Left renal cortex interstitium (tissue), 4 donors: ENCODE measurements at regions not wholly inside any gene's neighbourhood (a gene's known extent, or its start where the extent isn't known, plus 50 kb on each side); places are given as distances from the start of the nearest gene placed in this dataset.
"Not testable (repeated sequence)": the region's sequence is repeated elsewhere in the genome, so short reads cannot be mapped to it uniquely, and the experiment has no call there.

Source experiments
- DNase-seq, 4 donors: peaks; one replicate each; pipeline ENCODE4 v3.0.0-alpha.2; 2013; ENCODE audit warnings: low read depth in 4 of 4, low spot score in 2 of 4, missing footprints in 1 of 4

DNA sequence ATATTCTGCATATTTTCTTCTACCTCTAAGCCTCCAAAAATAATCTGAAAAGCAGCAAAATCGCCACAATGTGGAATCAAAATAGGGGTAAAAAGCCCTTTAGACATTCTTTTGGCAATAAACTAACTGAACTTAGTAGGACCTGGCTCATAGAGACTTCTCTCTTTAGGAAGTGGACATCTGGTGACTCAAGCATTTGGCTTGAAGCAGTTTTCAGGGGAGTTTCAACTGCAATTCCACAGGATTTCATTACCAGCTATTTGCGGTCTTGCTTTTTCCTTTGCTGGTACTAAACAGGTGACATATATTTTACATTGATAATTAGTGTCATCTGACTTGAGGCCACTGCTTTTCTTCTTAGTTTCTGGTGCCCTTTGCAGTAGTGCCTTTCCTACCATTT, 173.2 kb upstream of the FBN2 start:
- DNase-seq, result no peak

DNA sequence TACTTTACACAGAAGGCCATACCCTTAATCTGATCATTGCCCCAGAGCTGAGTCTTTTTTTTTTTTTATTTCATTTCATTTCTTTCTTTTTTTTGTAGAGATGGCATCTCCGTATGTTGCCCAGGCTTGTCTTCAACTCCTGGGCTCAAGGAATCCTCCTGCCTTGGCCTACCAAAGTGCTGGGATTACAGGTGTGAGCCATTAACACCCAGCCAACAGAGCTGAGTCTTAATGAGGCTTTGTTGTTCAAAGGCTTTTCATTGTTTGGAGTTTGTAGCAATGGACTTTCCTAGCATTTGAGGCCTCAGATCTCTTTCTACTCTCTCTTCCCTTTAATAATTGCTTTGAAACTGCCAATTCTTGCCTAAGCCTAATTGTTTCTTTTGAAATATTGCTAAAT, 176.5 kb upstream of the FBN2 start:
- no peak for DNase-seq

DNA sequence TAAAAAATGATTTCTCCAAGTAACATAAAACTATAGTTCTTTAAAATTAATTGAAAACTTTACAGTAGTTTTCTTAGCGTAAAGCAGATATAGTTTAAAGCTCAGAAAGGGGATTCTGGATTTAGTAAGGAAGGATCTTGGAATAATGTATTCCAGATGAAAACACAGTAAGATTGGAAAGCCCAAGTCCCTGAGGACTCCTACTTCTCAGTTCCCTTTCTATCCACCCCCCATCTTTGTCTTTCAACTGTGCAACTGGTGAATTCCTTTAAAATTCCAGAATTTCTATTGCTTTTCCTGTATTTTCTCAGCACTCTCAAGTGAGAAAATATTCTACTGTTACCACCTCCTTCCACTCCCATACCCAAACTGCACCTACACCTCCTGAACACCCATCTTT, 184.5 kb upstream of the FBN2 start:
- DNase-seq, result no peak

DNA sequence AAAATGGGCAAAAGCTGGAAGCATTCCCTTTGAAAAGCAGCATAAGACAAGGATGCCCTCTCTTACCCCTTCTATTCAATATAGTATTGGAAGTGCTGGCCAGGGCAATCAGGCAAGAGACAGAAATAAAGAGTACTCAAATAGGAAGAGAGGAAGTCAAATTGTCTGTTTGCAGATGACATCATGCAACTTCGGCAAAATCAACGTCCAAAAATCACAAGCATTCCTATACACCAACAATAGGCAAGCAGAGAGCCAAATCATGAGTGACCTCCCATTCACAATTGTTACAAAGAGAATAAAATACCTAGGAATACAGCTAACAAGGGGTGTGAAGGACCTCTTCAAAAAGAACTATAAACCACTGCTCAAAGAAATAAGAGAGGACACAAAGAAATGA, 192.0 kb upstream of the FBN2 start:
- not testable (repeated sequence) for DNase-seq

DNA sequence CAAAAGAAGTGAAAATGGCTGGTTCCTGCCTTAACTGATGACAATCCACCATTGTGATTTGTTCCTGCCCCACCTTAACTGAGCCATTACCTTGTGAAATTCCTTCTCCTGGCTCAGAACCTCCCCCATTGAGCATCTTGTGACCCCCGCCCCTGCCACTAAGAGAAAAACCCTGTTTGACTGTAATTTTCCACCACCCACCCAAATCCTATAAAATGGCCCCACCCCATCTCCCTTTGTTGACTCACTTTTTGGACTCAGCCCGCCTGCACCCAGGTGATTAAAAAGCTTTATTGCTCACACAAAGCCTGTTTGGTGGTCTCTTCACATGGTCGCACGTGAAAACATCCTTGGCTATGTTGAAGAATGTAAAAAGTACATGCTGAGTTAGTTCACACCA, 197.6 kb upstream of the FBN2 start:
- not testable (repeated sequence) for DNase-seq

DNA sequence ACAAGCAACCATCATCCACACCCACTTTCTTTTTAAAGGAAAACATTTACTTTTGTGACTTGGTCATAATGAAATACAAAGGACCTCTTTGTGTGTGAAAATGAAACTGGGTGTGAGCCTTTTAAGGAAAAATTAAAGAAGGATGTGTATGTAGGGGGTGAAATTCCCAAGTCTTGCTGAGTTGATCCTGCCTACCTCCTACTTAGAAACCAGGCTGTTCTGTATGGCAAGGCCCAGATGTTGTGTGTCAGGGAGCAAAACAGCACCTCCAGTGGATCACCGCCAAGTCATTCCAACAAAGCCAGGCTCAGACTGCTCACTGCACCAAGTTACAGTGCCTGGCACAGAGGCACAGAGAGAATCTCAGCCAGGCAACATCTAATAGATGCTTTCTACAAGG, 198.5 kb upstream of the FBN2 start:
- no peak for DNase-seq

DNA sequence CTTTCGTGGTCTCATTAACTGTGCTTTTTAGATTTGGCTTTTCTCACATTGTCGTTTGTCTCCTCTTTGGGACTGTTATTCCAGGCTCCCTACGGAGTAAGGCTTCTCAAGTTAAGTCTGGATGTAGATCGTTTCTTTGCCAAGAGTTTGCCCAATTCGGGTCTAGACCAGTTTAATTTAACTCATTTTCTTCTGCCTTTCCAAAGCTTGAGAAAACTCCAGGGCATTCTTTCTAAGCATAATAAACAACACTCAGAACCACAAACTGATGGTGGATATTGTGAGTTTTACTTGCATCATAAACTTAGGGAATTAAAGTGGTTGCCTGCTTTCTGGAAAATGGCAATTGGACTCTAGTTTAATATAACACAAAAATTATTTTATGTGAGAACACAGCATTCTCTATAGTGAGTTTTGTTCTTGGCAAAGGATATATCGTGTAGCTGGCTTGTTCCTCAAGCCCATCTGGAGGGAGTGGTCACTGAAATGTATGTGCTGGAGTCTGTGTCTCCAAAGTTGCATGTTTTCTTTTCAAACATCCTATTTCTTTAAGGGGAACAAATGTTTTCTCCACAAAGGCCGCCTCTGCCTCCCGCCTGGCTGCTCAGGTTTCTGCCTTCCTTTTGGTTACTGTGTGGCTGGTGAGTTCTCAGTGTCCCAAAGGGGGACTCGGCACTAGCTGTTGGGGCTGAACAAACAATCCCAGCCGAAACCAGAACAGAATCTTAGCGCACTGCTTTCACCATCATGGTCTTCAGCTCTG, 211.3 kb upstream of the FBN2 start:
- no peak for DNase-seq

DNA sequence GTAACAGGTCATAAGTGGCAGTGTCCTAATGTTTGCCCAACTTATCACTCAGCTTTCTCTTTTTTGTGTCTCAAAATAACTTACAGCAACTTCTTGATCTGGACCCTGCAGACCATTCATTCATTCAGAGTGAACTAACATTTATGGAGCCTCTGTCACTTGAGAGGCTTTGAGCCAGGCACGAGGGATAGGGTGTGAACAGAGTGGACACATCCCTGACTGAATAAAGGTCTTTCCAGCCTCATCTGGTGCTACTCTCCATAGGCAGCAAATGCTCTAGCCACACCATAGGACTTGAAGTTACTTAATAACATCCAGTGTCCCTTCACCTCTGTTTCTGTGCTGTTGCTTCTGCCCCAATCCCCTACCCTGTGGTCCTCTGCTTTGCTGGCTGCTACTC, 212.1 kb upstream of the FBN2 start:
- DNase-seq, result no peak

DNA sequence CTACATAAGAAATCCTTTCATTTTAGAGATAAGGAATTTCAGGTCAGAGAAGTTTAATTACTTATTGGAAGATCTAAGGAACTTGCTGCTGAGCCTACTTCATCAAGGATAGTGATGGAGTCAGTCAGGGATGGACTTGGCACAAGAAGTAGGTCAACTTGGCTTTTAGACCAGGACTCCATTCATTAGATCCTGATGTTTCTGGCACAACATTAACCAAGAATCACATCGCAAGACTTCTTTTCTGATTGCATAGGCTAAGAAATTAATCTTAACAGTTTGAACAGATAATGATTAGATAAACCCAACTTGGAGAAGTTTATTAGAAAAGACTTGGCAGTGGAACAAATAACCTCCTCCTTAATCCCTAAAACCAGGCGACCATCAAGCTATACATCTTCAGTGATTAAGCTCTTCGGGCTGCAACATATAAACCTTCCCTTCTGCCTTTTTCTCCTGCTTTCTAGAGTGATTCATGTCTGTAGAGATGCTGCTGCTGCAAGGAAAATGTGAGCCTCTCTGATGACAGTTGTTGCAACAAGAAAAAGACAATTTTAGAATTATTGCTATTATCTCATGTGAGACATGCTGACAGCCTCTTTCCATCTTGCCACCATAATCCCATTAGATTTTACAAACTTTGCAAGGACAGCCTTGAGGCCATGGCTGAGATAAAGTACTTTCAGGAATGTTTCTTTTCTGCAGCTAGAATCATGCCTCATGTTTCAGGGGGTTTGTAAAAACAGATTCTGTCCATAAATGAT, 207.9 kb upstream of the SLC27A6 start:
- DNase-seq, result no peak

DNA sequence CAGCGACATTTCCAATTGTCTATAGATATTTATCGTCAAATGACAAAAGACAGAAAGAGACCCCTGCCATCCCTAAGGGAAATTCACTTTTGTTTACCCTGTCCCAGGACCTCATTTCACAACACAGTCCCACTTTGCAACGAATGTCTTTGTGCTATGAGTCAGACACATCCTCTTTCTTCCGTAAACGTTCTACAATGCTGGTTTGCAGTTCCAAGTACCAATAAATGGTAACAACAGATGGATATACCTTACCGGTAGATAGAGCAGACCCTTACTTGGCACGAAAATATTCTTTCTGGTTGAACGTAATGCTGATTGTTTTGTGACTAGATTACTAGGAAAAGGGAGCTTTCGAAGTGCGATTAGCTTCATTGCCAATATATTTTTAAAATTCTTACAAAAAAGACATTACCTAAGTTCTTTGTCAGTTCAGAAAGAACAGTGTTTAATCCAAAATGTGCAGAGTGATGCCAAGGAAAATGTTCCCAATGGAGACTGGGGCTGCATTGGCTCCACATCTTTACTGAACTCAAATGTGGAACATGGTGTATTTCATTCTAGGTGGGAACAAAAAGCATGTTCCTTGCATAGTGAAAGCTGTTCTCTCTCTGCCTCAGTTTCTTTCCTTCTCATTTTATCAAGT, 202.5 kb upstream of the SLC27A6 start:
- DNase-seq, result no peak

DNA sequence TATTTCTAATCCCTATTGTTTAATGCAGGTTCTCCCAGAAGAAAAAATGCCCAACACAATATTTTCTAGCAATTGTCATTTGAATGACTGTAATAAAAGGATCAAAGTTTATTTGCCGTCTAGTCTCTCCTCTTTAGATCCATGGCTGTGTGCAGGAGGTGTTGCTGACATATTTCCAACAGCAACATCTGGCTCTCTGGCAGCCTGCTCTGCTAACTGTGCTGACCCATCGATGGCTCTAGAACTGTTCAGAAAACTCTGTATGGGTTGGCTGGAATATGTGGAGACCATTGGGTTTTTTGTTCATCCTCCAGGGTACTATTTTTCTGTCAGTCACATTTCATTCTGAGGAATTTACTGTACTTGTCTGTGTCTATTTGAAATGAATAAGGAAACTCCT, 202.0 kb upstream of the SLC27A6 start:
- no peak for DNase-seq

DNA sequence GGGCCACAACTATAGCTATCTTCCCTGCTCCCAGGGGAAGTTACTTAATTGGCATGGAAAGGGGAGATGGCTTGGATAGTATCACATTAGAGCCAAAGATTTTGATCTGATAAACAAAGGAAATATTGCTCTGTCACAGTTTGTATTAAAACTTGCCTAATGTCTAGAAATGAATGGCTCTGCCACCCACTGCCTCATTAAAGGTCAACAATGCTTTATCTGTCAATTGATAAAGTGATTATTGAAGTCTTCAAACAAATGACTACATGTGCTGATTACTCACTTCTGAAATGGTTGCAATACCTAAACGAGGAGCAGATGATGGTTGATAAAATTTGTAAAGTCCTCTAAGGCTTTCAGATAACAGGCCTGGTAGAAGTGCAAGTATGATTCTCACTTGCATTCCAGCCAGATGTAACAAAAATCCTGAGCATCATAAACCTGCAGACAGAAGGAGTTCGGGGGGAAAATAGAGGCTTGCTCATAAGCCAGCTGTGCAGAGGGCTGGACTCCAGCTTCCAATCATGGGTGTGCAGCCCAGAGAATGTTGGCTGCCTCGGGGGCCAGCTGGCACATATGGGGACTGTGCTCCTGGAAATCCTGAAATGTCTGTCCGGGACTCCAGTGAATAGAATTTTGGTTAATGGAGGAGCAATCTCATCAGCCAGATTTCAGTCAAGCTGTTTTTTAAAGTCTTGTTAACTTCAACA, 200.5 kb upstream of the SLC27A6 start:
- DNase-seq, result no peak

DNA sequence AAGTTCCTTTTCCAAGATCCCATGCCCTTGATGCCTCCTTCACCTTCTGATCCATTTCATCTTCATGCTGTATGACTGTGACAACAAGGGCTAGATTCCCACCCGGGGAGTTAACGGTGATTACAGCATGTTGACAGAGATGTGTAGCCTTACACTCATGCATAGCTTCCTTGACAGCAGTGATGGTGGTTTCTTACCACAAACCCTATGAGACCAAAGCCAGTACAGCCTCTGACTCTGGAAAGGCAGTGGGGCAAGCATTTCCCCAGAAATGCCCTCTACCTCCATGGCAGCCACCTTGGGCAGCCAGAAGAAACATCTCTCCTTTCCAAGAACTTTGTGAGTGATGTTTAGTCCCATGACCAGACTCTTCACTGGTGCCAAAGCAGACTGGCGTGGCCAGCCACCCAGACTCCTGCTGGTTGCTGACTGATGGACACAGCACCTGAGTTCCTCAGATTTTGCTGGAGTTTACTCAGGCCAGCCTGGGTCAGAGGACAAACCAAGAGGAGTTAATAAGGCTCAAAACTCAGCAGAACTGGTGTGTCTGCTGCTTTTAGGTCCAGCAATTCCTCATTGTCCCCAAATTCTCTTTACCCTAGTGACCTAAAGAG, 199.7 kb upstream of the SLC27A6 start:
- DNase-seq, result no peak

DNA sequence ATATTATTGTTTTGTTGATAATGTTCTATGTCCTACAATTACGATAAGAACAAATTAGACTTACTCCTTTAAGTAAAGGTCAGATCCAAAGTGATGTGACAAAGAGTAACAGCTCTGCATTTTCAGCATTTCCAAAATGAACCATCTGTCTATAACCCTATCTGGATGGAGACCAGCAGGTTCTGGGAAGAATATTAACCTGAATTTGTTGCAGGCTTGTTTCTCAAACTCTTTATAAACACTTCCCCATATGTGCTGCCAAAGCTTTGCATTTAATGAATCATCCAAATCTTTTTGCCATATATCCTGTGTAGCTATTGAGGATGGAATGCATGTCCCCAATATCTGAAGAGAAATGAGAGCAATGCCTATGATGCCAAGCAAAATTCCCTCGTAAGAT, 198.9 kb upstream of the SLC27A6 start:
- DNase-seq, result no peak

DNA sequence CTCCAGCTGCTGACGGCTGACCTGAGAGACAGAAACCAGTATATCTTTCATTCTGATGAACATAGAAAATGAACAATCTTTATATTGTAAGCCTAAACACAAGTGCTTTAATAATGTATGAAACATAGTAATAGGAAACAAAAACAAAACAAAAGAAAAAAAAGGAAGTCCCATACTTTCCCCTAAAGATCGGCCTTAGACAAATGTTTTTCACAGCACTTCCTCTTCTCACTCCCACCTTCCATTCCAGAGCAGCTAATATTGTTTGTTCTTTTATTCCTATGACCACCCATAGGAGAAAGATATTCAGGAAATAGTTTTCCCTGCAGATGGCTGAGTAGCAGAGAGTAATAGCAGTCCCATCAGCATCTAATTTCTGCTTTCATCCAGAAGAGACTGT, 194.4 kb upstream of the SLC27A6 start:
- DNase-seq, result no peak

DNA sequence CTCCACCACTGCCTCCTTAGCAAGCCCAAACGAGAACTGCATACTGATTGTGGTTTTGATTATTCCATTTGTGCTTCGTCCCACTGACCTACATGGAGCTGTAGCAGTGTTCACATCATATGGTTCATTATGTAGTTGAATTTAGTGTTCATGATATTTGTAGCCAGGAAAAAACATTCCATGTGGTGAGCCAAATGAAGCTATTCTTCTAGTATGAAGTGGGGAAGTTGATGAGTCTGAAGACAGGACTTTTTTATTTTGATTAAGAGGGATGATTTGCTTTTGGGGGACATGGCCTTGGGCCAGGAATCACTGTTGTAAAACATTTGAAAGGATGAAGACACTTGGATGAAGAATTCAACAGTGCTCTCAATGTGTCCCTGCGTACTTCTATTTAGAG, 192.9 kb upstream of the SLC27A6 start:
- DNase-seq, result no peak

DNA sequence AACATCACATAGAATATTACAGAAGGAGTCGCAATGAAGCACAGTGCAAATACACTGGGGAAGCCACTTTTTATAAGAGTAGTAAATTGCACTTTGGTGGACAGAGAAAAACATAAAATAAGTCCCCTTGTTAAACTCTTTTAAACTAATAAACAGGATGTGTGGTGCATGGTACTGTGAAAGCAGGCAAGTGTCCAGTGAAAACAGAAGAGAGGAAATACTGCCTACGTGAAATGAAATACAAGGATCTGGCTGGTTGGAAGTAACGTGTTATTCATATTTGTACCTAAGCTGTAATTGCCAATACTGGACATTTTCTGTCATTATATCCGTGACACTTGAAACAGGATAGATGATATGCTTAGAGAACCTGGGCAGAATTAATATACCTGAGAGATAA, 191.9 kb upstream of the SLC27A6 start:
- no peak for DNase-seq

DNA sequence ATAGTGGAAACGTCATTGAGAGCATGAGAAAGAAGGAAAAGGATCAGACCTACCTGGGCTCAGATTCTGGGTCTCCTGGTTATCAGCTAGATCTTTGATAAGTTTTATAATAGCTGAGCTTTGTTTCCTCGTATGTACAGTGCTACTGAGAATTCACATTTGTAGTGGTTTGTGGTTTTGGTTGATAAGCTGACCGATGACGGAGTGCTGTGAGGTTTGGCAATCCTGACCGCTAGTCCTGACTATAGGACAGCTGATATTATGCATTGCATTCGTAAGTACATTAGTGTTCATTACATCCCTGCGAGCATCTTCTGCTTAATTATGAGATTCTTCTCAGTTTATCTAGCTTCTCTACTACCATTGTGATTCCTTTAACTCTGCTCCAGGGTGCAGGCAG, 190.7 kb upstream of the SLC27A6 start:
- DNase-seq, result no peak

DNA sequence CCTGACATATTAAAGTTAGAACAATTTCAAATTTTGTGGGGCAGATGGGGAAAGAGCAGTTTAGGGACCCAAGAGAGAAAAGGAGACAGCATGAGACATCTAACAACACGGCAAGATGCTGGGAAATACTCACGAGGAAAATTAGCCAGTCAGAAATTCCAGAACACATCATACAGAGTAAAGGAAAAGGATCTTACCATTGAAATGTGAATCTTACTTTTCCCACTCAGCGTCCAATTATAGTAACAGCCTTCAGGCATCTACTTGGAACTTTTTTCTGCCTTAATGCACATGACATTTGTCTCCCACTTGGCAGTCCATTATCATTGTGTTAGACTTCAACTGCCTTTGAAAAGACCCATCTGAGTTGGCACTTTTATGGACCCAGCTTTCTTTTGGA, 189.7 kb upstream of the SLC27A6 start:
- DNase-seq, result no peak

DNA sequence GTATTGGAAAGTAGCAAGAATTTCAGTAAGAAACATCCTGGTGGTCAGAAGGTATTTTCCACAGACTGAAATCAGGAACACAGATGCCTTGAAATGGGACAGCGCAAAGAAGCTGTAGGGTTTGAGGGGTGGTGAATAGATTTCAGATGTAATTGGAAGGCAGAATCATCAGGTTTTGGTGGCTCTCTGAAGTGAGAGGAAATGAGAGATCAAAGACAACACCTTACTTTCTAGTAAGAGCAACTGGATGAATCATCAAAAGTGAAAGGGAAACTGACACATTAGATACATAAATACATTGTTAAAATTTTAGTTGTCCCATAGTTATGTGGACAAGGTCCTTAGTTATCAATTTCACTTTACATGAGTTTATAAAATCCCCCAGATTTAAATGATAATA, 188.2 kb upstream of the SLC27A6 start:
- no peak for DNase-seq

DNA sequence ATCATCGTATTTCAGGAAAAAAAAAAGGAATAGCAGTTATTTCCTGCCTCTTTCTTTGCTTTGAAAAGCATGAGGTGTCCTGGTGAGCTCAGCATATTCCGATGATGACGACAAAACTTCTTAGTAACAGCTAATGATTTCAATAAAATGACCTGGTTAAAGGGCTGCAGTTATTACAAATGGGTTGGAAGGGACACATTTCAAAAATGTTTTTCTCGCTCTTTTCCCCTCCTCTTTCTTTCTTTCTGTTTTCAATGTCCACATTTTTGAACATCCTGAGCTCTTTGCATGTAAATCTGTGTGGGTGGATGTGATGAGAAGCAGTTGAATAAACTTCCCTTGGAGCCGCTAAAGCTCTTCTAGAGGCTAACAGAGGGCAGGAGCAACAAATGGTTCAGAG, 186.8 kb upstream of the SLC27A6 start:
- no peak for DNase-seq
